Lung (tissue), 11 donors: ENCODE measurements at regions not wholly inside any gene's neighbourhood (a gene's known extent, or its start where the extent isn't known, plus 50 kb on each side); places are given as distances from the start of the nearest gene placed in this dataset.
"Not testable (repeated sequence)": the region's sequence is repeated elsewhere in the genome, so short reads cannot be mapped to it uniquely, and the experiment has no call there.

Experiments used
- ATAC-seq: fragments of 200-7000 bp; cut with Tn5 transposase; one replicate; pipeline ENCODE4 v1.9.1; 2020; ENCODE audit warnings: moderate number of reproducible peaks; ENCODE audit not compliant: insufficient read depth, low FRiP score
- DNase-seq, 3 donors: peaks; one replicate each; pipeline ENCODE4 v3.0.0-alpha.2; 2013 to 2017
- H3K27ac ChIP-seq, 2 donors: one replicate each; pipeline ENCODE4 v1.5.1; 2013; ENCODE audit warnings: mild to moderate bottlenecking in 2 of 2, moderate library complexity in 2 of 2, control low read depth in 1 of 2, inconsistent platforms in 1 of 2, low read depth in 1 of 2, low read length in 1 of 2
- H3K27me3 ChIP-seq, 3 donors: one replicate each; pipeline ENCODE4 v1.5.1; 2013; ENCODE audit warnings: low read length in 2 of 3; ENCODE audit not compliant: control insufficient read depth in 3 of 3, insufficient read depth in 3 of 3
- H3K36me3 ChIP-seq, 4 donors: one replicate each; pipeline ENCODE4 v1.5.1; 2013; ENCODE audit warnings: low read length in 4 of 4, mild to moderate bottlenecking in 1 of 4, moderate library complexity in 1 of 4; ENCODE audit not compliant: control insufficient read depth in 4 of 4, insufficient read depth in 4 of 4
- H3K4me1 ChIP-seq, 5 donors: one replicate each; pipeline ENCODE4 v1.5.1; 2013; ENCODE audit warnings: low read length in 5 of 5, mild to moderate bottlenecking in 2 of 5, moderate library complexity in 1 of 5; ENCODE audit not compliant: control insufficient read depth in 5 of 5, insufficient read depth in 5 of 5
- H3K4me3 ChIP-seq: one replicate; pipeline ENCODE4 v1.5.1; 2013; ENCODE audit warnings: mild to moderate bottlenecking, control low read depth, moderate library complexity
- H3K9ac ChIP-seq, 2 donors: one replicate each; pipeline ENCODE4 v1.5.1; 2013; ENCODE audit warnings: low read length in 2 of 2, control low read depth in 1 of 2; ENCODE audit not compliant: insufficient read depth in 1 of 2
- H3K9me3 ChIP-seq, 4 donors: one replicate each; pipeline ENCODE4 v1.5.1; 2013; ENCODE audit warnings: low read length in 3 of 4, mild to moderate bottlenecking in 1 of 4, moderate library complexity in 1 of 4; ENCODE audit not compliant: control insufficient read depth in 4 of 4, insufficient read depth in 3 of 4
- WGBS, 2 donors: extraction: QIAGEN DNeasy Blood & Tissue Kit; methylation state at CpG; one replicate each; pipeline ENCODE4 v1.1.7; 2013; 5-methylcytosine and 5-hydroxymethylcytosine counted together
- TF ChIP-seq, protein P1 (sequence below): IDR thresholded peaks from 2 replicates; pipeline ENCODE4 v1.5.1; 2012; ENCODE audit warnings: mild to moderate bottlenecking; ENCODE audit errors: control extremely low read depth, extremely low read depth
- donor health status: control.
- donor health status: control.
- donor health status: Bipolar disorder and iron deficiency.
- donor health status: healthy.
- donor health status: DM: yes; HTN: yes; CAD: no.

DNA sequence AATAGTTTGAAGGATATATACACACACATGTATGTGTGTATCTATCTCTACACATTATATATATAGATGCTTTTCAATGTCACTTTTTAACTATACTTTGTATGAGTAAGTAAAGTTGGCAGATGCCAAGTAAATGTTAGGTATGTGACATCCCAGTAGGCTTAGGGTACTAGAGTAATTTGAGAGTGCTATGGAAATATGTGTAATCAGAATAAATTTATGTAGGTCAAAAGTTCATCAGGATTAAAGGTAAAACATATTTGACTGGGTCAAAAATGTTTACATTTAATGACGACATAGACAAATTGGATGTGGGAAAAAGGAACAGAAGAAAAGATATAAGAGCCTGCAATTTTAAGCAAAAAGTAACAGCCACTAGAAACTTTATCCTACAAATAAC is 588.8 kb downstream of the ANKRD50 start:
- H3K36me3 ChIP-seq = no peaks in the 10 kb centered on the region
- H3K4me1 ChIP-seq = peaks cover 0 to 7% (median 0%) of the 10 kb centered on the region in 5 donors
- H3K9me3 ChIP-seq = no peaks in the 10 kb centered on the region
- no peak overlapping the region for H3K4me3 ChIP-seq
- TF ChIP-seq, protein P1, sequence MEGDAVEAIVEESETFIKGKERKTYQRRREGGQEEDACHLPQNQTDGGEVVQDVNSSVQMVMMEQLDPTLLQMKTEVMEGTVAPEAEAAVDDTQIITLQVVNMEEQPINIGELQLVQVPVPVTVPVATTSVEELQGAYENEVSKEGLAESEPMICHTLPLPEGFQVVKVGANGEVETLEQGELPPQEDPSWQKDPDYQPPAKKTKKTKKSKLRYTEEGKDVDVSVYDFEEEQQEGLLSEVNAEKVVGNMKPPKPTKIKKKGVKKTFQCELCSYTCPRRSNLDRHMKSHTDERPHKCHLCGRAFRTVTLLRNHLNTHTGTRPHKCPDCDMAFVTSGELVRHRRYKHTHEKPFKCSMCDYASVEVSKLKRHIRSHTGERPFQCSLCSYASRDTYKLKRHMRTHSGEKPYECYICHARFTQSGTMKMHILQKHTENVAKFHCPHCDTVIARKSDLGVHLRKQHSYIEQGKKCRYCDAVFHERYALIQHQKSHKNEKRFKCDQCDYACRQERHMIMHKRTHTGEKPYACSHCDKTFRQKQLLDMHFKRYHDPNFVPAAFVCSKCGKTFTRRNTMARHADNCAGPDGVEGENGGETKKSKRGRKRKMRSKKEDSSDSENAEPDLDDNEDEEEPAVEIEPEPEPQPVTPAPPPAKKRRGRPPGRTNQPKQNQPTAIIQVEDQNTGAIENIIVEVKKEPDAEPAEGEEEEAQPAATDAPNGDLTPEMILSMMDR = no peak
- H3K9ac ChIP-seq = no peak overlapping the region
- no peak overlapping the region for H3K27ac ChIP-seq
- ATAC-seq (no peak), DNase-seq (no peak)
- WGBS, 2 donors = 47 to 63% methylated on average over 1 of the region's 1 CpG
- no peaks in the 10 kb centered on the region for H3K27me3 ChIP-seq

GRCh38 chr4:124131324-124131723 is 581.2 kb downstream of the ANKRD50 start:
- ATAC-seq, H3K9me3 ChIP-seq, H3K4me3 ChIP-seq, H3K4me1 ChIP-seq, H3K27me3 ChIP-seq, DNase-seq, H3K9ac ChIP-seq, H3K36me3 ChIP-seq, H3K27ac ChIP-seq: not testable (repeated sequence)
- WGBS, 2 donors = 94 to 95% methylated on average over 6 of the region's 6 CpGs

DNA sequence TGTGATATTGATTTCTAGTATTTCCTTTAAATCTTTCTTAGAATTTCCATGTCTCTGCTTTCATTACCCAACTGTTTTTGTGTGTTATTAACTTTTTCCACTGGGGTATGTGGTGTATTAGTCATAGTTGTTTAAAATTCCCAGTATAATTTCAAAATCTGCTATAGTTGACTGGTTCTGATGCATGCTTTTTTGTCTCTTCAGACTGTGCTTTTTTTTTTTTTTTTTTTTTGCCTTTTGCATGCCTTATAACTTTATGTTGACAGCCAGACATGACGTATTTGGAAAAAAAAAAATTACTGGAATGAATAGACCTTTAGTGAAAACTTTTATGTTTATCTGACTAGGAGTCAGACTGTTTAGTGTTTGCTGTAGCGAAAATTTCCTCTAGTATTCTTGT is 580.4 kb downstream of the ANKRD50 start:
- Histone ChIP-seq H3K9ac (no peak overlapping the region), H3K36me3 (no peaks in the 10 kb centered on the region), H3K9me3 (peaks cover 0 to 7% (median 2%) of the 10 kb centered on the region in 4 donors), H3K27ac (no peak overlapping the region), H3K4me3 (no peak overlapping the region), H3K27me3 (no peaks in the 10 kb centered on the region), H3K4me1 (no peaks in the 10 kb centered on the region)
- 89 to 92% methylated on average over 2 of the region's 2 CpGs for WGBS, 2 donors
- TF ChIP-seq, protein P1 = no peak
- ATAC-seq = no peak
- no peak for DNase-seq

DNA sequence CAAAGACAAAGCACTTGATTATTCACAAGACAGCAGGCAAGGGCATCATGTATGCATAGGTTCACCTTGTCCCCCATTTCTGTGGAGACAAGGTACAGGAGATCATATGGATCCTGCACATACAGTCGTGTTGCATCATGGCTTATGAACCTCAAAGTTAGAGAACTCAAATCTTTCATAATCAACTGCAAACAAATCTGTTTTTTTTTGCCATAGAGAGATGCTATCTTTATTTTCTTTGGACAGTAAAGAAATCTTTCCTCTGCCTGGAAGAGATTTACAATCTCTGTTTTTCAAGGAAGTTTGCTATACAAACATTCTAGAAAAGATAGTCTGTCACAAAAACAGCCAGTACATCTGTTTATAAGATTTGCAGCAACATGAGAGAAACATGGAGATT is 578.8 kb downstream of the ANKRD50 start:
- WGBS, 2 donors = 81 to 87% methylated on average over 1 of the region's 1 CpG
- H3K4me3 ChIP-seq = no peak overlapping the region
- DNase-seq = no peak

More for the DNA sequence above, 578.8 kb downstream of the ANKRD50 start:
- H3K4me1 ChIP-seq = no peaks in the 10 kb centered on the region
- H3K9me3 ChIP-seq = peaks cover 0 to 7% (median 2%) of the 10 kb centered on the region in 4 donors
- H3K36me3 ChIP-seq = no peaks in the 10 kb centered on the region
- no peak overlapping the region for H3K9ac ChIP-seq
- TF ChIP-seq, protein P1 = no peak
- H3K27ac ChIP-seq = no peak overlapping the region
- no peak for ATAC-seq
- no peaks in the 10 kb centered on the region for H3K27me3 ChIP-seq
